H1 (cell line): ENCODE measurements at regions not wholly inside any gene's neighbourhood (a gene's known extent, or its start where the extent isn't known, plus 50 kb on each side); places are given as distances from the start of the nearest gene placed in this dataset.
"Not testable (repeated sequence)": the region's sequence is repeated elsewhere in the genome, so short reads cannot be mapped to it uniquely, and the experiment has no call there.

Experiments
- CTCF ChIA-PET: fragments of 300-600 bp; sonication (Branson Sonifier 250); formaldehyde crosslinking; loops from one replicate; lab custom pipeline; 2021; ENCODE audit not compliant: partially characterized antibody; lab: Charles Lee
- POLR2A ChIA-PET: fragments of 300-600 bp; sonication (Branson Sonifier 250); formaldehyde crosslinking; loops from one replicate; lab custom pipeline; 2021; ENCODE audit warnings: inconsistent platforms; ENCODE audit not compliant: partially characterized antibody; lab: Charles Lee
- DNase-seq, 2 experiments: peaks; one replicate each; pipeline versions ENCODE4 v3.0.0 to v3.0.0-alpha.2; 2010 to 2022; ENCODE audit warnings: low spot score in 2 of 2, low read depth in 1 of 2, mixed read lengths in 1 of 2
- FAIRE-seq: peaks from 2 replicates; lab custom pipeline; 2011; peaks lifted over from hg19 to GRCh38; lab: Jason Lieb, UNC
- H2AFZ ChIP-seq: 2 replicates; pipeline ENCODE4 v1.8.1; 2012; ENCODE audit warnings: low read length, inconsistent platforms
- H2AK5ac ChIP-seq: 2 replicates; pipeline ENCODE4 v1.6.1; 2013; ENCODE audit warnings: low read depth, low read length
- H2BK120ac ChIP-seq: replicated peaks from 2 replicates; pipeline ENCODE3; 2013; ENCODE audit warnings: low read depth, low read length, inconsistent platforms
- H2BK12ac ChIP-seq: 2 replicates; pipeline ENCODE4 v1.6.1; 2013; ENCODE audit warnings: low read depth, low read length
- H2BK15ac ChIP-seq: 2 replicates; pipeline ENCODE4 v1.6.1; 2013; ENCODE audit warnings: low read length
- H2BK20ac ChIP-seq: 2 replicates; pipeline ENCODE4 v1.6.1; 2013; ENCODE audit warnings: low read length
- H2BK5ac ChIP-seq: 2 replicates; pipeline ENCODE4 v1.6.1; 2013; ENCODE audit warnings: low read depth, low read length
- H3K14ac ChIP-seq: 2 replicates; pipeline ENCODE4 v1.6.1; 2013; ENCODE audit warnings: inconsistent platforms; ENCODE audit not compliant: insufficient read length
- H3K18ac ChIP-seq: 2 replicates; pipeline ENCODE4 v1.6.1; 2013; ENCODE audit warnings: low read length; ENCODE audit errors: extremely low read depth
- H3K23ac ChIP-seq: 2 replicates; pipeline ENCODE4 v1.6.1; 2013; ENCODE audit warnings: inconsistent platforms; ENCODE audit not compliant: insufficient read length
- H3K23me2 ChIP-seq: 2 replicates; pipeline ENCODE4 v1.6.1; 2013; ENCODE audit warnings: low read depth, low read length
- H3K27ac ChIP-seq: 2 replicates; pipeline ENCODE4 v1.6.1; 2011; ENCODE audit warnings: low read depth, low read length, inconsistent platforms
- H3K27me3 ChIP-seq, 4 experiments: replicated peaks in 1 of 4; 1 replicate in 1 of 4; 2 replicates in 3 of 4; pipeline versions ENCODE4 v1.6.1 to v1.8.1; 2011 to 2013; ENCODE audit warnings: low read length in 3 of 4, mild to moderate bottlenecking in 3 of 4, inconsistent platforms in 2 of 4, mixed read lengths in 2 of 4, moderate library complexity in 1 of 4; ENCODE audit not compliant: control insufficient read depth in 3 of 4, insufficient read depth in 3 of 4; ENCODE audit errors: extremely low read depth in 1 of 4
- H3K36me3 ChIP-seq, 4 experiments: 2 replicates each; pipeline versions ENCODE4 v1.6.1 to v1.8.1; 2011 to 2013; ENCODE audit warnings: mild to moderate bottlenecking in 4 of 4, low read length in 3 of 4, moderate library complexity in 2 of 4, control low read depth in 1 of 4, inconsistent platforms in 1 of 4; ENCODE audit not compliant: insufficient read depth in 4 of 4, control insufficient read depth in 2 of 4
- H3K4ac ChIP-seq: replicated peaks from 2 replicates; pipeline ENCODE3; 2013; ENCODE audit warnings: low read length, low read depth, mixed read lengths, inconsistent platforms; ENCODE audit not compliant: insufficient read length
- H3K4me1 ChIP-seq, 4 experiments: replicated peaks in 1 of 4; 1 replicate in 1 of 4; 2 replicates in 3 of 4; pipeline versions ENCODE4 v1.6.1 to v1.8.1; 2011 to 2013; ENCODE audit warnings: low read length in 3 of 4, inconsistent platforms in 2 of 4, mixed read lengths in 1 of 4; ENCODE audit not compliant: insufficient read depth in 4 of 4, control insufficient read depth in 3 of 4
- H3K4me2 ChIP-seq, 2 experiments: 2 replicates each; pipeline versions ENCODE4 v1.6.1 to v1.8.1; 2011 to 2013; ENCODE audit warnings: low read depth in 2 of 2, low read length in 2 of 2, control low read depth in 1 of 2, inconsistent platforms in 1 of 2, mild to moderate bottlenecking in 1 of 2; ENCODE audit not compliant: insufficient read depth in 1 of 2
- H3K4me3 ChIP-seq, 4 experiments: fragments of 200-600, 300-600 bp in 1 of 4; sonication (generic), shearing (Covaris generic), sonication (Bioruptor Twin) in 1 of 4; 2 replicates each; pipeline versions ENCODE4 v1.5.1 to v1.8.1; 2011 to 2016; ENCODE audit warnings: low read length in 4 of 4, low read depth in 3 of 4, control low read depth in 2 of 4, inconsistent platforms in 2 of 4, mild to moderate bottlenecking in 2 of 4, mixed read lengths in 1 of 4, moderate library complexity in 1 of 4; ENCODE audit not compliant: insufficient read depth in 2 of 4; ENCODE audit errors: extremely low read depth in 1 of 4
- H3K56ac ChIP-seq: replicated peaks from 2 replicates; pipeline ENCODE3; 2013; ENCODE audit warnings: low read depth, mild to moderate bottlenecking, mixed read lengths, low read length, inconsistent platforms; ENCODE audit not compliant: insufficient read length
- H3K79me1 ChIP-seq: 2 replicates; pipeline ENCODE4 v1.6.1; 2013; ENCODE audit warnings: low read depth, low read length, control low read depth
- H3K79me2 ChIP-seq, 2 experiments: 2 replicates each; pipeline versions ENCODE4 v1.6.1 to v1.8.1; 2012 to 2013; ENCODE audit warnings: low read length in 2 of 2, mild to moderate bottlenecking in 2 of 2, inconsistent platforms in 1 of 2; ENCODE audit not compliant: insufficient read depth in 2 of 2, control insufficient read depth in 1 of 2
- H3K9ac ChIP-seq, 4 experiments: replicated peaks in 1 of 4; 1 replicate in 1 of 4; 2 replicates in 3 of 4; pipeline versions ENCODE4 v1.6.1 to v1.8.1; 2011 to 2013; ENCODE audit warnings: low read depth in 3 of 4, low read length in 3 of 4, control low read depth in 2 of 4, mild to moderate bottlenecking in 2 of 4, moderate library complexity in 2 of 4, inconsistent platforms in 1 of 4; ENCODE audit errors: extremely low read depth in 1 of 4
- H3K9me3 ChIP-seq, 2 experiments: 2 replicates each; pipeline versions ENCODE4 v1.6.1 to v1.8.1; 2012 to 2013; ENCODE audit warnings: mild to moderate bottlenecking in 2 of 2, moderate library complexity in 2 of 2, control low read depth in 1 of 2, inconsistent platforms in 1 of 2, low read depth in 1 of 2, low read length in 1 of 2, mixed read lengths in 1 of 2; ENCODE audit not compliant: insufficient read depth in 2 of 2
- H4K20me1 ChIP-seq, 2 experiments: replicated peaks in 1 of 2; 2 replicates each; pipeline versions ENCODE3 to v1.8.1; 2011 to 2013; ENCODE audit warnings: inconsistent platforms in 2 of 2, low read length in 2 of 2, mild to moderate bottlenecking in 1 of 2; ENCODE audit not compliant: insufficient read depth in 2 of 2, control insufficient read depth in 1 of 2
- H4K5ac ChIP-seq: 2 replicates; pipeline ENCODE4 v1.6.1; 2013; ENCODE audit warnings: low read length, low read depth, mixed read lengths, inconsistent platforms; ENCODE audit not compliant: insufficient read length
- H4K8ac ChIP-seq: 2 replicates; pipeline ENCODE4 v1.8.0; 2013; ENCODE audit warnings: mild to moderate bottlenecking, moderate library complexity, low read length, inconsistent platforms; ENCODE audit not compliant: insufficient read depth; ENCODE audit errors: extremely low read depth
- H4K91ac ChIP-seq: replicated peaks from 2 replicates; pipeline ENCODE3; 2013; ENCODE audit warnings: low read length, mixed read lengths, inconsistent platforms; ENCODE audit not compliant: insufficient read length
- WGBS, 2 experiments: shearing (Covaris generic) in 1 of 2; methylation state at CpG; one replicate each; pipeline versions ENCODE4 v1.1.6 to v1.1.7; 2013 to 2015; ENCODE audit warnings: low lambda C conversion rate in 2 of 2, mixed read lengths in 2 of 2, inconsistent platforms in 1 of 2, low coverage in 1 of 2, missing lambda C conversion rate in 1 of 2; ENCODE audit not compliant: insufficient replicate concordance in 2 of 2, insufficient coverage in 1 of 2, insufficient read length in 1 of 2; ENCODE audit errors: extremely low coverage in 1 of 2, missing lambda C conversion rate in 1 of 2; 5-methylcytosine and 5-hydroxymethylcytosine counted together

DNA sequence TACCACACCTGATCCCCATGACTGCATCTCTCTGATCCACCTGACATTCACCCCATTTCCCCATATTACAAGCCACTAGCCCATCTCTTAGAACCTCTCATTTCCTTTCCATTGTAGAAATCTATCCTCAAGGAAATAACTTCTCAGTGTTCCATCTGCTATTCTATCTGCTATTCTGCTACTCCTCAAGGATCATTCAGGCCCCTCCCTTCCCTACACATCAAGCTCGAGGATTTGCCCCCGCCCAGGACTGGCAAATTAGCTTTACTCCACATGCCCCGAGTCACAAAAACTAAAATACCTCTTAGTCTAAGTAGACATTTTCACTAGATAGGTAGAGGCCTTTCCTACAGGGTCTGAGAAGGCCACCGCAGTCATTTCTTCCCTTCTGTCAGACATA is 517.0 kb downstream of the IRS2 start:
- H4K20me1 ChIP-seq, DNase-seq, H4K5ac ChIP-seq, H2BK20ac ChIP-seq, H4K8ac ChIP-seq, CTCF ChIA-PET, H3K23me2 ChIP-seq, H2BK120ac ChIP-seq, H3K18ac ChIP-seq, H3K4ac ChIP-seq, H2AFZ ChIP-seq, H2BK5ac ChIP-seq, H3K9ac ChIP-seq, H2AK5ac ChIP-seq, FAIRE-seq, H3K36me3 ChIP-seq, POLR2A ChIA-PET, H3K23ac ChIP-seq, H3K79me1 ChIP-seq, H3K79me2 ChIP-seq, H4K91ac ChIP-seq, H3K9me3 ChIP-seq, H3K56ac ChIP-seq, H3K14ac ChIP-seq, H3K4me1 ChIP-seq, H2BK12ac ChIP-seq, H3K4me3 ChIP-seq, H3K4me2 ChIP-seq, H2BK15ac ChIP-seq, H3K27ac ChIP-seq, H3K27me3 ChIP-seq: not testable (repeated sequence)
- WGBS, 2 experiments: 96% methylated on average over 4 of the region's 4 CpGs; no CpG with 5 or more reads in 1 of the 2 experiments

DNA sequence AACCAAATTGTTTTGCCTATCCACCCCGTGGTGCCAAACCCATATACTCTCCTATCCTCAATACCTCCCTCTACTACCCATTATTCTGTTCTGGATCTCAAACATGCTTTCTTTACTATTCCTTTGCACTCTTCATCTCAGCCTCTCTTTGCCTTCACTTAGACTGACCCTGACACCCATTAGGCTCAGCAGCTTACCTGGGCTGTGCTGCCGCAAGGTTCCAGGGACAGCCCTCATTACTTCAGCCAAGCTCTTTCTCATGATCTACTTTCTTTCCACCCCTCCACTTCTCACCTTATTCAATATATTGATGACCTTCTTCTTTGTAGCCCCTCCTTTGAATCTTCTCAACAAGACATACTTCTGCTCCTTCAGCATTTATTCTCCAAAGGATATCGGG is 517.9 kb downstream of the IRS2 start:
- H4K8ac ChIP-seq, H3K56ac ChIP-seq, H2BK12ac ChIP-seq, H3K14ac ChIP-seq, H4K20me1 ChIP-seq, H3K4me1 ChIP-seq, H3K9ac ChIP-seq, H3K23me2 ChIP-seq, H2BK5ac ChIP-seq, H3K4me3 ChIP-seq, H3K4ac ChIP-seq, H2BK120ac ChIP-seq, H2AK5ac ChIP-seq, H2BK20ac ChIP-seq, CTCF ChIA-PET, H2AFZ ChIP-seq, POLR2A ChIA-PET, H3K27me3 ChIP-seq, H3K23ac ChIP-seq, H3K36me3 ChIP-seq, H3K79me2 ChIP-seq, H3K9me3 ChIP-seq, H4K5ac ChIP-seq, H2BK15ac ChIP-seq, H3K18ac ChIP-seq, H3K79me1 ChIP-seq, H4K91ac ChIP-seq, H3K4me2 ChIP-seq, H3K27ac ChIP-seq, FAIRE-seq, DNase-seq: not testable (repeated sequence)
- 88% methylated on average over 2 of the region's 3 CpGs; no CpG with 5 or more reads in 1 of the 2 experiments for WGBS, 2 experiments
